ENCODE measurements at regions not wholly inside any gene's neighbourhood (a gene's known extent, or its start where the extent isn't known, plus 50 kb on each side); places are given as distances from the start of the nearest gene placed in this dataset.
A peak's percentile ranks its signal among the peaks of the same experiment; 100 is the strongest.

DNA sequence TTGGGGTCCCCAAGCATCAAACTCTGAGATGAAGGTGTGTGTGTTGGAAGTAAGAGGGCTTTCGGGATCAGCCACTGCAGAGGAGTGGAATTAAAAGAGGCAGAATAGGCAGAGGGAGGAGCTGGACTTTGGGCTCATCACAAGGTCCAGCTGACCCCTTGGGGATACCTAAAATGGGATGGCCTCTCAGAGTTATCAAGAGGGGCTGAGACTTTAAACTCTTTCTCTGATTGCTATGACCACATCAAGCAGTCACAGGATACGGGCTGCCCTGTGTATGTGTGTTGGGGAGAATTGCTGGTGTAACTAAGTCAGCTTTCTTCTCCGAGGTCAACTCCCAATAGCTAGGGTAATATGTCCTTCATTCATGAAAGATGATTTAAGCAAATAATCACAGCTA lies 127.7 kb upstream of the SLC14A2 start:
- DNase-seq (ENCODE audit: low read depth) = no peak

- no peak for DNase-seq (ENCODE audit: low read depth)
Observed at GRCh38 chr18:45488645-45489044, 126.6 kb upstream of the SLC14A2 start.

DNA sequence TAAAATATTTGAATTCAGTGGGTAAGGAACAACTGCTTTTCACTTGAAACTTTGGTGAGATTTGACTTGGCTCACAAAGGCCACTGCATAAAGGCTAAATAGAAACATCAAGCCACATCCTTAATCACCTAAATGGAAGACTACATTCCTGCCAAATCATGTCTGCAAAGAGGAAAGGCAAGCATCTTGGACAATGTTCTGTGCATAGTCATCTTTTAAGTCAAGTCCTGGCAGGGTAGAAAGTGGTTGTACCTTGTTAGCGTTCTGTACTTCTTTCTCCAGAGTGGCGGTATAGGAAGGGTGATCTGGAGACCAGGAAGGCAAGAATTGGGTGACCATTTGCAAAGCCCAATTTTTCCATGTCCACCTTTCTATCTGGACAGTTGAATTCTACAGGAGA lies 121.4 kb upstream of the SLC14A2 start:
- DNase-seq (ENCODE audit: low read depth) = no peak

DNA sequence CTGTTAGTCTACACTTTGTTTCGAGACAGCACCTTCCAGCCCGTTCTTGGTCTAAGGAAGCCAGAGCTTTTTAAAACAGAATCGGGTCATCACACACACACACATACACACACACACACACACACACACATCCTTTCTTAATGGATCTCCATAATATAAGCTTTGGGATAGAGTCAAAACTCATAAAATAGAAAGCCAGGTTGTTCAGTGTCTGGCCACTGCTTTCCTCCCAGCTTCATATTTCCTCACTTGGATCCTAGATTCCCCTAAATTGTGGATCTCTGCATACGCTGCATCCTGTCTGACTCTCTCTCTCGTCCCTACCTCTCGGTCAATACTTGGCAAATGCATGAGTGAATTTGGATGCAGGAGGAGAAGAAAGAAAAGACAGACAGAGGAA lies 120.5 kb upstream of the SLC14A2 start:
- DNase-seq (ENCODE audit: low read depth) = no peak

DNA sequence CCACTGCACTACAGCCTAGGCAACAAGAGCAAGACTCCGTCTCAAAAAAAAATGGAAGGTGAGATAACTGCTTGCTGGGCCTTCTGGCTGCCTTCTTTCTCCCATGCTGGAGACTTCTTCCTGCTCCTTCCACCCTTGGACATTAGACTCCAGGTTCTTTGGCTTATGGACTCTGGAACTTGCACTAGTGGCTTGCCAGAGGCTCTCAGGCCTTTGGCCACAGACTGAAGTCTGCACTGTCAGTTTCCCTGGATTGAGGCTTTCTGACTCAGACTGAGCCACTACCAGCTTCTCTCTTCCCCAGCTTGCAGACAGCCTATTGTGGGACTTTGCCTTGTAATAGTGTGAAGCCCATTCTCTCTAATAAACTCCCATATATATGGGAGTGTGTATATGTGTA lies 118.5 kb upstream of the SLC14A2 start:
- DNase-seq (ENCODE audit: low read depth) = no peak

- DNase-seq (ENCODE audit: low read depth) = no peak
Observed at GRCh38 chr18:45497595-45498286, 117.5 kb upstream of the SLC14A2 start.

- no peak for DNase-seq (ENCODE audit: low read depth)
Observed at GRCh38 chr18:45498287-45498658, 117.0 kb upstream of the SLC14A2 start.

DNA sequence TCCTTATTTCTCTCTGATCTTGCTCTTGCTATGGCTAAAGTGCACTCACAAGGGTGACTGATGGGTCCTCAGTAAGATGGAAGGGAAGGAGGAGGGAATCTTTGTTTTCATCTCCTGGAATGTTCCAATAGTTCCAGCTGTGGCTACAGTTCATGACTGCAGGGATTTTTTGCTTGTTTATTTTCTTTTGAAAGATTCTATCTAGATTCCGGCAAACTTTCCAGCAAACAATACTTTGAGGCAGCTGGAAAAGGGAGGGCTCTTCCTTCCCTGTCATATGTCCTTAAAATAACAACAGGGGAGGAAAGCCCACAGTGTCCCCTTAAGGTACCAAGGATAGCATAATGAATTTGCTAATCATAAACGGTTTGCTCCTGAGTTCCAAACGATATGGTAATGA lies 111.3 kb upstream of the SLC14A2 start:
- DNase-seq (ENCODE audit: low read depth) = no peak

GRCh38 chr18:45505497-45506206 lies 109.6 kb upstream of the SLC14A2 start:
- DNase-seq (ENCODE audit: low read depth) = peak; percentile 76

- DNase-seq (ENCODE audit: low read depth) = no peak
Observed at GRCh38 chr18:45506951-45507350, 108.3 kb upstream of the SLC14A2 start.

- DNase-seq (ENCODE audit: low read depth) = no peak
Observed at GRCh38 chr18:45509535-45509934, 105.7 kb upstream of the SLC14A2 start.

GRCh38 chr18:45510656-45511055 lies 104.6 kb upstream of the SLC14A2 start:
- DNase-seq (ENCODE audit: low read depth) = no peak

- DNase-seq (ENCODE audit: low read depth) = no peak
Observed at GRCh38 chr18:45512363-45512953, 102.8 kb upstream of the SLC14A2 start.

DNA sequence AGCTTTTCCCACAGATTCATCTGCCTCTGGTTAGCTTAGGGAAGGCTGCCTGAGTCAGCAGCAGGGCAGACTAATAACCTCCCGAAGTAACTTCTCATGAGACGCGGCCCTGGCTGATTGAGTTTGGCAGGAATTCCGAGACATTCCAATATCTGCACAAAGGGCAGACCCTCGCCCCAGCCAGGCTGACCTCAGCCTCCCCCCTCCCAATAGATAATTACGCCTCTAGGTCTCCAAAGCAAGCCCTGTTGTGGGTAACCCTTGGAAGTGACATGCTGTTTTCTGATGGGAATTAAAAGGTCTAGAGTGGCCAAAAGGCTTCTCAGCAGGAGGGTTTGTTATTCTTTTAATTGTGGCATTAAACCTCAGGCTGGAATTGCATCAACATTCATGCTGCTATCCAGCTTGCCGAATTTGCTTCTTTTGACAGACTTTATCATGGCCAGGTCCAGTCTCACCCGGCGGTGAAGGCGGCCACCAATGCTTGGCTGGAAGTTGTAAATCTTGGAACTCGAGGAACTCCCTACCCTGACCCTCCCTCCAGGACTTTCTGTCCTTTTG lies 98.0 kb upstream of the SLC14A2 start:
- peak; percentile 60 for DNase-seq (ENCODE audit: low read depth)

- no peak for DNase-seq (ENCODE audit: low read depth)
Observed at GRCh38 chr18:45518311-45519155, 96.7 kb upstream of the SLC14A2 start.

DNA sequence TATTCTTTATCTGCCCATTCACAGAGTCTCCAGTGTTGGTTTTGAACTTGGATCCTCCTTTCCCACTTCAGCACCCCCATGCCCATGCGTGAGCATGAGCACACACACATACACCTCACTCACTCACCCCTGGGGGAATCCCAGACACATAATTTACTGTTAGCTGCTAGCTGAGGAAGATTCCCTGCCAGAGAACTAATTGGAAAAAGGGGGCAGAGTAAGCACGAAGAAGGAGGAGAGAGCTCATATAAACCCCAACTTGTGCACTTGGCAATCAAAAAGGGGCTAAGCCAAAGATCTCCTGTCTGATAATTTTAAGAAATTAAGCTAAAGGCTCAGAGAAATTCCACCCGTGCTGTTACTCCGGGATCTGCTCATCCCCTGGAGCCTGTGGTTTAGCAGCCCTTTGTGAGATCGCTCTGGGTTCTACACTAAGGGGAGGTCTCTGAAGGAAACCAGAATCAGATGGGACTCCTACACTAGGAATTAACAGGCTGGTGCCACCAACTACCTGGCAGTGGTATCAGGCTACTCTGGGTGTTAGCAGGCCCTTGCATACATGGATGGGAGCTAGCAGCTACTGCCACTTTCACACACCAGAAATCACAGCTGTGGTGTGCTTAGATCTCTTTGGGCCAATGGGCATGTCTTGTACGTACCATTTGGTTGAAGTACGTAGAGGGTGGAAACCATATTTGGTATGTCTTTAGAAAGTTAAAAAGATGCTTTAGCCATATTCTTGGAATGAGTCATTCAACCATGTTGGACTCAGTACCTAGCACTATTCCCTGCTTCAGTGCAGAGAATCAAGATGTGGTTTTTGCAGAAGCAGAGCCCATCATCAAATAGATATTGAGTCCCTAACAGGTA lies 95.6 kb upstream of the SLC14A2 start:
- DNase-seq (ENCODE audit: low read depth) = no peak

DNA sequence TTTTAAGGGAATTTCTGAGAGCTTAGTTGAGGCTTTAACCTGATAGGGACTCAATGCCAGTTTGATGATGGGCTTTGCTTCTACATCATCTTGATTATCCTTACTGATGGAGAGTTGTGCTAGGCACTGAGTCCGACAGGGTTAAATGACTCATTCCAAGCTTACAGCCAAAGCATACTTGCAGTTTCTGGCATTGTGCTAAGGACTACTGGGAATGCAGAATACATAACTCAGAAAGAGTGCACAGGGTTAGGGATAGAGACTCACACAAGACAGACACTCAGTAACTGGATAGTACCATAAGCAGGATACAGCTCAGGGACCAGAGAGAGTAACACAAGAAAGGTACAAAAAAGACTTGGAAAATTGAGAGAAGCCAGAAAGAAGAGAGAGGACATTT lies 94.1 kb upstream of the SLC14A2 start:
- DNase-seq (ENCODE audit: low read depth) = peak; percentile 65

- peak; percentile 37 for DNase-seq (ENCODE audit: low read depth)
Observed at GRCh38 chr18:45521777-45522176, 93.5 kb upstream of the SLC14A2 start.

DNA sequence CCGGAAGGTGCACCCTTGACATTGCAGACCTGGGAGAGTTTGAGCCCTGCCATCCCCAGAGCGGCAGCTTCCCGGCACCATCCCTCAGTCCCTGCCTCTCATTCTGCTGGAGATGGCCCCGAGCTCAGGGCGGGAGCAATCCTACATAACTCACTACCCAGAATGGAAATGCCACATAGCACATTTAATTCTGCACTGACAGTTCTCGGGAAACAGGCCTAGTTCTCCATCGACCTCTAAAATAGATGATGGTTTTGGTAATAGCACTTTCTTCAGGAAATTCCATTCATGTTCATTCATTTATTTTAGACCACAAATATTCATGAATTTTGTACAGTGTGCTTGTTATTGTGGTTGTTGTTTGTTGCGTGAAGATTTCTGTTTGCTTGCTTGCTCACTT lies 92.9 kb upstream of the SLC14A2 start:
- DNase-seq (ENCODE audit: low read depth) = no peak

DNA sequence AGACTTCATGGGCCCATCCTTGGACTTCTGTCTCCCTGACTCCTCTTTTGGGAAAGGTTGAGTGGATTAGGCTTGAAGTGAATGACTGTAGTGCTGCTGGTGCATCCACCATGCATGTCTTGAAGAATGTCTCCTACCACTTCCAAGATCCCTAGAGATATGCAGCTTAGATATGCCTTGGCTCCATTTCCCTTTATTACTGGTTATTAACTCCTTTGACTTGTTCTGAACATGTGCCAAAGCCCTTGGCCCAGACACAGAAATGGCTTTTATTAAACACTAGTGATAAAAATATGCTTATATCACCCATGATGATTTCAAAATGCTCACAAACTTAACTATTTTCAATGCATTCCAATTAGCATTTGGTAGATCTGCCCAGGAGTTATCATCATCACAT lies 90.0 kb upstream of the SLC14A2 start:
- DNase-seq (ENCODE audit: low read depth) = no peak

GRCh38 chr18:45526114-45526841 lies 89.0 kb upstream of the SLC14A2 start:
- peak; percentile 33 for DNase-seq (ENCODE audit: low read depth)

All from fibroblast of the conjunctiva (primary cell).